ENCODE measurements at regions not wholly inside any gene's neighbourhood (a gene's known extent, or its start where the extent isn't known, plus 50 kb on each side); places are given as distances from the start of the nearest gene placed in this dataset.

DNA sequence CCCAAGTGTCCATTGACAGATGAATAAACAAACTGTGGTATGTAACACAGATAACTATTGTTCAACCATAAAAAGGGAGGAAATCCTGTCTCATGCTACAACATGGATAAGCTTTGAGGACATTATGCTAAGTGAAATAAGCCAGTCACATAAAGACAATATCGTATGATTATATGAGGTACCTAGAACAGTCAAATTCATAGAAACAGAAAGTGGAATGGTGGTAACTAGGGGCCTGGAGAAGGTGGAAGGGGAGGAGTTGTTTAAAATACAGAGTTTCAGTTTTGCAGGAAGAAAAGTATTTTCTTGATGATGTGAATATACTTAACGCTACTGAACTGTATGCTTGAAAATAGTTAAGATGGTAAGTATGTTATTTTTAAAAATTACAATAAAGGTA is 304.6 kb upstream of the CXCR4 start:
- TF ChIP-seq, protein P1, sequence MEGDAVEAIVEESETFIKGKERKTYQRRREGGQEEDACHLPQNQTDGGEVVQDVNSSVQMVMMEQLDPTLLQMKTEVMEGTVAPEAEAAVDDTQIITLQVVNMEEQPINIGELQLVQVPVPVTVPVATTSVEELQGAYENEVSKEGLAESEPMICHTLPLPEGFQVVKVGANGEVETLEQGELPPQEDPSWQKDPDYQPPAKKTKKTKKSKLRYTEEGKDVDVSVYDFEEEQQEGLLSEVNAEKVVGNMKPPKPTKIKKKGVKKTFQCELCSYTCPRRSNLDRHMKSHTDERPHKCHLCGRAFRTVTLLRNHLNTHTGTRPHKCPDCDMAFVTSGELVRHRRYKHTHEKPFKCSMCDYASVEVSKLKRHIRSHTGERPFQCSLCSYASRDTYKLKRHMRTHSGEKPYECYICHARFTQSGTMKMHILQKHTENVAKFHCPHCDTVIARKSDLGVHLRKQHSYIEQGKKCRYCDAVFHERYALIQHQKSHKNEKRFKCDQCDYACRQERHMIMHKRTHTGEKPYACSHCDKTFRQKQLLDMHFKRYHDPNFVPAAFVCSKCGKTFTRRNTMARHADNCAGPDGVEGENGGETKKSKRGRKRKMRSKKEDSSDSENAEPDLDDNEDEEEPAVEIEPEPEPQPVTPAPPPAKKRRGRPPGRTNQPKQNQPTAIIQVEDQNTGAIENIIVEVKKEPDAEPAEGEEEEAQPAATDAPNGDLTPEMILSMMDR (IDR thresholded peaks at IDR 0.05 in 4 of 5, conservative IDR thresholded peaks at IDR 0.05 in 1 of 5), result no peak
- no peak for TF ChIP-seq POLR2A (IDR thresholded peaks at IDR 0.05)
